ENCODE measurements at regions not wholly inside any gene's neighbourhood (a gene's known extent, or its start where the extent isn't known, plus 50 kb on each side); places are given as distances from the start of the nearest gene placed in this dataset.

- DNase-seq (ENCODE audit: low read depth in 2 of 2): no peak
Observed at GRCh38 chr3:72593881-72594397, 254.3 kb downstream of the SHQ1 start.

- no peak for DNase-seq (ENCODE audit: low read depth in 2 of 2)
Observed at GRCh38 chr3:72591522-72592421, 256.5 kb downstream of the SHQ1 start.

DNA sequence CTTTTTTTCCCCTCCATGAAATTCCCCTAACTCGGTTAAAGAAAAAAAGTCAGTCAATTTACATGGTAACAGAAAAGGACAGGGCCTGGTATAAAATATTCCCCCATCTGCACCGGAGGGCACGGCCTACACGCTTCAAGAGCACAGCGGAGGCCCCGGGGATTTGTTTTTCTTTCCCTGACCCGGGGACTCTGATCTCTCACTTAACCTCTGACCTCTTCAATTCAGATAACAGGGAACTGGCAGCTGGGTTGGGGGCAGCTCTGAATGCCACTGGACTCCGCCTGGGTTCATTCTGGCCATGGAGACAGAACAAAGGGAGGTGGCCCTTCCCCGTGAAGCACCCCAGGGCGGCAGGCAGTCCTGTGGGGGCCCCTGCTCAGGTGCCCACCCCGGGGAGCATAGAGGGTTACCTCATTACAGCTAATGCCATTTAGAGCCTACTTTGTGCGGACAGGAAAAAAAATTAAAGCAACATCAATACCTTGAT is 257.5 kb downstream of the SHQ1 start:
- DNase-seq (ENCODE audit: low read depth in 2 of 2): no peak

DNA sequence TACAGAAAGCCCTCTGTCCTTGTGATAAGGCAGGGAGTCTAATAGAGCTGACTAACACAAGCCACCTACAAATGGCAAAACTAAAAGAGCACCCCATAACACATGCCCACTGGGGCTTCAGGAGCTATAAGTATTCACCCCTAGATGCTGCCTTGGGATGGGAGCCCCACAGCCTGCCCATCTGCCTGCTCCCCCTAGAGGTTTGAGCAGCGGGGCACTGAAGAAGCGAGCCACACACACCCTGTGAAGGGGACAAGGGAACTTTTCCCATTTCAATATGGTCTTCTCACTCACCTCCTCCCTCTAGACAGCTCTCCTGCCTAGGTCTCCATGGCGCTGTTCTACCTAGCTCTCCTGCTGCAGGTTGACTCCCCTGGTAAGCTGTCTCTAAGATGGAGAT is 261.0 kb downstream of the SHQ1 start:
- DNase-seq (ENCODE audit: low read depth in 2 of 2): no peak

GRCh38 chr3:72586694-72587093 is 261.6 kb downstream of the SHQ1 start:
- DNase-seq (ENCODE audit: low read depth in 2 of 2): no peak

DNA sequence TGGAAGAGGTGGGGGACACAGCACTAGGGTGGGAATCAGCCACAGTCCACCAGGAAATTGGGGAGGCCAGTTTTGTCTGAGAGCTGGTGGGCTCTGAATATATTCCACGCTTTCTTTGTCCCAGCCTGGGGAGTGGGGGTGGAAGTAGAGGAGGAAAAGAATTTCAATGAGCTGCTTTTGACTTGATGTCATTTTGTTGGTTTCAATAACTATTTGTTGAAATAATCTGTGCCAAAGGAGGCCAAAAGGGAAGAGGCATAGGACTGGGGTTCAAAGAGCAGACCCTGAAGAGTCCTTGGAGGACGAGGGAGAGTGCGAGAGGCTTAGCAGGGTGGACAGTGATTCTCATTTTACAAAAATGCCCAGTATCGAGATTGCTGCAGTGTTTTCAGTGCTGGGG is 262.3 kb downstream of the SHQ1 start:
- DNase-seq (ENCODE audit: low read depth in 2 of 2): no peak

DNA sequence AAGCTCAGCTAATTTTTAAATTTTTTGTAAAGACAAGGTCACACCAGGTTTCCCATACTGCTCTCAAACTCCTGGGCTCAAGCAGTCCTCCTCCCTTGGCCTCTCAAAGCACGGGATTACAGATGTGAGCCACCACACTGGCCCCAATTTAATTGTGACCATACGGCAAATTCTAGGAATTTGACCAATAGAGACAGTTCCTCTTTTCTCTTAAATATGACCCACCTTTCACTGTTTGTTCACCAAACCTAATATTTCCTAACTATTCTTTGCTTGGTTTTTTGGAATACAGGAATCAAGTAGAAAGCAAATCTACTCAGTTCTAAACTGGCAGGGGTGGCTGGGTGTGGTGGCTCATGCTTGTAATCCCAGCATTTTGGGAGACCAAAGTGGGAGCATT is 264.0 kb downstream of the SHQ1 start:
- DNase-seq (ENCODE audit: low read depth in 2 of 2): no peak

GRCh38 chr3:72582963-72583362 is 265.3 kb downstream of the SHQ1 start:
- no peak for DNase-seq (ENCODE audit: low read depth in 2 of 2)

GRCh38 chr3:72582211-72582878 is 265.9 kb downstream of the SHQ1 start:
- no peak for DNase-seq (ENCODE audit: low read depth in 2 of 2)

- no peak for DNase-seq (ENCODE audit: low read depth in 2 of 2)
Observed at GRCh38 chr3:72580900-72581299, 267.3 kb downstream of the SHQ1 start.

DNA sequence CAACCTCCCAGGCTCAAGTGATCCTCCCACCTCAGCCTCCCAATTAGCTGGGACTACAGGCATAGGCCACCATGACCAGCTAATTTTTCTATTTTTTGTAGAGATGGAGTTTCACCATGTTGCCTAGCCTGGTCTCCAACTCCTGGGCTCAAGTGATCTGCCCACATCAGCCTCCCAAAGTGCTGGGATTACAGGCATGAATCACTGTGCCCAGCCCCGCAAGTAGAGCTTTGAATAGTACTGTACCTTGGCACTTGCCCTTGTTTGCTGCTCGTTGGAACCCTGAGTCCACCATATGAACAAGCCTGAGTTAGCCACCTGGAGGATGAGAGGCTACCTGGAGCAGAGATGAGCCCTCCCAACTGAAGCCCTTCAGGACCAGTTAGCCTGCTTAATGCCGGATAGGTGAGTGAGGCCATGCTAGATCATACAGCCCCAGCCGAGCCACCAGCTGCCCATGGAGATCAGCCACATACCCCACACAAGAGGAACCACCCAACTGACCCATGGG is 267.9 kb downstream of the SHQ1 start:
- no peak for DNase-seq (ENCODE audit: low read depth in 2 of 2)

- no peak for DNase-seq (ENCODE audit: low read depth in 2 of 2)
Observed at GRCh38 chr3:72579581-72580245, 268.5 kb downstream of the SHQ1 start.

GRCh38 chr3:72579191-72579580 is 269.1 kb downstream of the SHQ1 start:
- DNase-seq (ENCODE audit: low read depth in 2 of 2): no peak

DNA sequence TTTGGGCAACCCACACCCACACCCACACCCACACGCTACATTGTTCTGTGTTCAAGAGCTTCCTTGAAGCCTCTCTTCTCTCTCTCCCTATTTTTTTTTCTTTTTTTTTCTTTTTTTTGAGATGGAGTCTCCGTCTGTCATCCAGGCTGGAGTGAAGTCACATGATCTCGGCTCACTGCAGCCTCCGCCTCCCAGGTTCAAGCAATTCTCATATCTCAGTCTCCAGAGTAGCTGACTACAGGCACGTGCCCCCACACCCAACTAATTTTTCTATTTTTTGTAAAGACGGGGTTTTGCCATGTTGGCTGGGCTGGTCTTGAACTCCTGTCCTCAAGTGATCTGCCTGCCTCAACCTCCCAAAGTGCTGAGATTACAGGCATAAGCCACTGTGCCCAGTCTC is 271.1 kb downstream of the SHQ1 start:
- DNase-seq (ENCODE audit: low read depth in 2 of 2): no peak

- DNase-seq (ENCODE audit: low read depth in 2 of 2): no peak
Observed at GRCh38 chr3:72576563-72576962, 271.7 kb downstream of the SHQ1 start.

DNA sequence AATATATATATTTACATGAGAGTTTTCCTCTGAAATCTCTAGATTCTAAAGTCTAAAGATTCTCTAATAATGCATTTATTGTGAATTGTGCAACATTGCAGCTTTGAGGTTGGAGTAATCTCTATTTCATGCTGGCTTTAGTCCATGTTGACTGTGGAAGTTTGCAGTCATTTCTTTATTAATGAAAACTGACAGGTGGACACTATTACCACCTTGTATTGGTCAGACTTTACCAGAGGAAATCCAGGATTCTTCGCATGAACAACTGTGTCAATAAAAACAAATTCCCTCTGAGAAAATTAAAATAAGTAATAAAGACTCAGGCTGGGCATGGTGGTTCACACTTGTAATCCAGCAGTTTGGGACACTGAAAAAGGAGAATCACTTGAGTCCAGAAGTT is 274.1 kb downstream of the SHQ1 start:
- DNase-seq (ENCODE audit: low read depth in 2 of 2): no peak

DNA sequence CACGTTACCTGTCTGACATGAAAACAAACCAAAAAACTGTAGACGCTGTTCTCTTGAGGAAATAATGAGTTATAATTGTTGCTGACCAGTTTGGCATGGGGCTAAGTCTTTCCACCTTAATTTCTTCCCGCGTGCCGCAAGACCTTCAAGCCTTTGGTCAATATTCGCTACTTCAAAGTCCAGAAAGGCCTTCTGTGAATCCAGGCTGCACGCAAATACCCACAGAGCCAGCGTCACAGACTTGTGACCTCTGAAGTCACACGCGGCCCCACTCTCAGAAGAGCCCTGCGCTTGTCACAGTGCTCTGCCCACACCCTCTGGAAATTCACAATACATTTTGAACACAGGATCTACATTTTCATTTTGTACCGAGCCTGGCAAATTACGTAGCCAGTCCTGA is 275.2 kb downstream of the SHQ1 start:
- no peak for DNase-seq (ENCODE audit: low read depth in 2 of 2)

DNA sequence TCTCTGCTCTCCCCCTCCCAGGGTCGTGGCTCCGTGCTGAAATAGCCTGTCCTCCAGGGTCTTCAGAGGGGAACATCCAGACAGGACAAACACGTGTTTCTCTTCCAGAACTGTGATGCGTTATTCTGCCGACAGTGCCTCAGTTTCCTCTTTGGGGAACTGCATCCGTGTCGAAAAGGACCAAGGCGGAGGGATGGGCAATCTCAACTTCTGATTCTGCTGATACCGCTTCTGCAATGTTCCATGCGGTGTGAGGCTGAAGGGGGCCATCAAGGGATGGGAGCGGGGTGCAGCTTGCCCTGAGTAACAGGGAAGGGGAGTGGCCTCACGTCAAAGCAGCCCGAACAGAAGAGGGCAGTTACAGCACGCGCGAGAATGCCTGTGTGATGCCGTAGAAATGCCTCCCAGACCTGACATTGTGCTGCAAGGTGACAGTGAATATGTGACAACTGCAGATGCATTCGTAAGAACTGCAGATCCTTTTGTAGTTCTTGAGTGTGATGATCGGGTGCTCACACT is 275.7 kb downstream of the SHQ1 start:
- DNase-seq (ENCODE audit: low read depth in 2 of 2): no peak

GRCh38 chr3:72571638-72572114 is 276.6 kb downstream of the SHQ1 start:
- no peak for DNase-seq (ENCODE audit: low read depth in 2 of 2)

- no peak for DNase-seq (ENCODE audit: low read depth in 2 of 2)
Observed at GRCh38 chr3:72571052-72571451, 277.2 kb downstream of the SHQ1 start.

- no peak for DNase-seq (ENCODE audit: low read depth in 2 of 2)
Observed at GRCh38 chr3:72569754-72570440, 278.3 kb downstream of the SHQ1 start.

All from stimulated activated CD8-positive, alpha-beta memory T cell treated with anti-CD3 and anti-CD28 coated beads, Interleukin-2, amount 100 ng/mL, for 1 hour (primary cell).